ENCODE measurements at regions not wholly inside any gene's neighbourhood (a gene's known extent, or its start where the extent isn't known, plus 50 kb on each side); places are given as distances from the start of the nearest gene placed in this dataset.

DNA sequence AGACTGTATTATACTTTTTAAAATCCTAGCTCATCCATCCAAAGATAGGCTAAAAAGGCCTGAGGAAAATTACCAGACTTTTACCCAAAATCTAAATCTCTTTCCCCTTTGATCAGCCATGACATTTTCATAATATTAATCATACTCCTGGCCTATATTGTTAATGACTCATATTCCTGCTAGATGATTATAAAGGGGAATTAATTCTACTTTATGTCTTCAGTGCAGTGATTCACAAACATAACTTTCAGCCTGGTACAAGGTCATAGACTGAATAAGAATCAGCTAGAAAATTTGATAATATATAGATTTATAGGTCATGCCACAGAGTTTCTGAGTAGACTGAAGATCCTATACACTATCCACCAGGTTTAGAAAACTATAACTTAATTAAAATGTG, 1905.4 kb downstream of the C4orf33 start:
- Histone ChIP-seq H3K27ac (ENCODE audit: low read depth in 1 of 2, low read length in 2 of 2) (no peak overlapping the region), H3K9me3 (ENCODE audit: control insufficient read depth in 4 of 4, low read length in 3 of 4) (no peaks in the 10 kb centered on the region), H3K36me3 (ENCODE audit: control insufficient read depth in 4 of 4, insufficient read depth in 3 of 4, low read depth in 1 of 4, low read length in 3 of 4) (no peaks in the 10 kb centered on the region), H3K27me3 (ENCODE audit: control insufficient read depth in 4 of 4, insufficient read depth in 4 of 4, low read length in 3 of 4) (no peaks in the 10 kb centered on the region), H3K9ac (ENCODE audit: low read depth in 1 of 2, low read length in 2 of 2) (no peak overlapping the region), H3K4me1 (ENCODE audit: control insufficient read depth in 4 of 4, insufficient read depth in 4 of 4, low read length in 3 of 4) (no peaks in the 10 kb centered on the region), H3K4me3 (ENCODE audit: low read depth in 1 of 3, low read length in 3 of 3) (no peak overlapping the region)
- no peak for TF ChIP-seq HNF4G (IDR thresholded peaks at IDR 0.05)
- TF ChIP-seq EGR1 (IDR thresholded peaks at IDR 0.05; ENCODE audit: low read depth in 2 of 2): no peak
- no peak for TF ChIP-seq FOXA2 (IDR thresholded peaks at IDR 0.05)
- TF ChIP-seq, protein P1, sequence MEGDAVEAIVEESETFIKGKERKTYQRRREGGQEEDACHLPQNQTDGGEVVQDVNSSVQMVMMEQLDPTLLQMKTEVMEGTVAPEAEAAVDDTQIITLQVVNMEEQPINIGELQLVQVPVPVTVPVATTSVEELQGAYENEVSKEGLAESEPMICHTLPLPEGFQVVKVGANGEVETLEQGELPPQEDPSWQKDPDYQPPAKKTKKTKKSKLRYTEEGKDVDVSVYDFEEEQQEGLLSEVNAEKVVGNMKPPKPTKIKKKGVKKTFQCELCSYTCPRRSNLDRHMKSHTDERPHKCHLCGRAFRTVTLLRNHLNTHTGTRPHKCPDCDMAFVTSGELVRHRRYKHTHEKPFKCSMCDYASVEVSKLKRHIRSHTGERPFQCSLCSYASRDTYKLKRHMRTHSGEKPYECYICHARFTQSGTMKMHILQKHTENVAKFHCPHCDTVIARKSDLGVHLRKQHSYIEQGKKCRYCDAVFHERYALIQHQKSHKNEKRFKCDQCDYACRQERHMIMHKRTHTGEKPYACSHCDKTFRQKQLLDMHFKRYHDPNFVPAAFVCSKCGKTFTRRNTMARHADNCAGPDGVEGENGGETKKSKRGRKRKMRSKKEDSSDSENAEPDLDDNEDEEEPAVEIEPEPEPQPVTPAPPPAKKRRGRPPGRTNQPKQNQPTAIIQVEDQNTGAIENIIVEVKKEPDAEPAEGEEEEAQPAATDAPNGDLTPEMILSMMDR (IDR thresholded peaks at IDR 0.05; ENCODE audit: low read depth, low read length, missing input control): no peak
- no peak for TF ChIP-seq TAF1 (conservative IDR thresholded peaks at IDR 0.05)
- no peak for TF ChIP-seq NR2F2 (IDR thresholded peaks at IDR 0.05)
- no peak for TF ChIP-seq RAD21 (IDR thresholded peaks at IDR 0.05)
- TF ChIP-seq YY1 (IDR thresholded peaks at IDR 0.05): no peak
- TF ChIP-seq HNF4A (conservative IDR thresholded peaks at IDR 0.05): no peak
- TF ChIP-seq FOXA1 (IDR thresholded peaks at IDR 0.05): no peak
- no peak for TF ChIP-seq RXRA (IDR thresholded peaks at IDR 0.05)
- TF ChIP-seq MAX (IDR thresholded peaks at IDR 0.05): no peak
- no peak for TF ChIP-seq JUND (IDR thresholded peaks at IDR 0.05)
- TF ChIP-seq GABPA (IDR thresholded peaks at IDR 0.05 in 1 of 2, conservative IDR thresholded peaks at IDR 0.05 in 1 of 2): no peak
- no peak for TF ChIP-seq SP1 (IDR thresholded peaks at IDR 0.05)
- TF ChIP-seq REST (IDR thresholded peaks at IDR 0.05): no peak
- TF ChIP-seq, protein P2, sequence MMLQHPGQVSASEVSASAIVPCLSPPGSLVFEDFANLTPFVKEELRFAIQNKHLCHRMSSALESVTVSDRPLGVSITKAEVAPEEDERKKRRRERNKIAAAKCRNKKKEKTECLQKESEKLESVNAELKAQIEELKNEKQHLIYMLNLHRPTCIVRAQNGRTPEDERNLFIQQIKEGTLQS (IDR thresholded peaks at IDR 0.05): no peak
- TF ChIP-seq, protein P3, sequence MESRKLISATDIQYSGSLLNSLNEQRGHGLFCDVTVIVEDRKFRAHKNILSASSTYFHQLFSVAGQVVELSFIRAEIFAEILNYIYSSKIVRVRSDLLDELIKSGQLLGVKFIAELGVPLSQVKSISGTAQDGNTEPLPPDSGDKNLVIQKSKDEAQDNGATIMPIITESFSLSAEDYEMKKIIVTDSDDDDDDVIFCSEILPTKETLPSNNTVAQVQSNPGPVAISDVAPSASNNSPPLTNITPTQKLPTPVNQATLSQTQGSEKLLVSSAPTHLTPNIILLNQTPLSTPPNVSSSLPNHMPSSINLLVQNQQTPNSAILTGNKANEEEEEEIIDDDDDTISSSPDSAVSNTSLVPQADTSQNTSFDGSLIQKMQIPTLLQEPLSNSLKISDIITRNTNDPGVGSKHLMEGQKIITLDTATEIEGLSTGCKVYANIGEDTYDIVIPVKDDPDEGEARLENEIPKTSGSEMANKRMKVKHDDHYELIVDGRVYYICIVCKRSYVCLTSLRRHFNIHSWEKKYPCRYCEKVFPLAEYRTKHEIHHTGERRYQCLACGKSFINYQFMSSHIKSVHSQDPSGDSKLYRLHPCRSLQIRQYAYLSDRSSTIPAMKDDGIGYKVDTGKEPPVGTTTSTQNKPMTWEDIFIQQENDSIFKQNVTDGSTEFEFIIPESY (IDR thresholded peaks at IDR 0.05): no peak
- no peak for DNase-seq (ENCODE audit: low spot score)
